ENCODE measurements at regions not wholly inside any gene's neighbourhood (a gene's known extent, or its start where the extent isn't known, plus 50 kb on each side); places are given as distances from the start of the nearest gene placed in this dataset.

GRCh38 chr6:142570221-142570671 is 268.4 kb downstream of the ADGRG6 start:
- TF ChIP-seq ZNF514 (tag by site-specific recombination; IDR thresholded peaks at IDR 0.05) = no peak
- TF ChIP-seq ZNF274 (IDR thresholded peaks at IDR 0.05; ENCODE audit: low read length) = no peak
- no peak for TF ChIP-seq ZNF274 (tag by site-specific recombination; IDR thresholded peaks at IDR 0.05; ENCODE audit: borderline replicate concordance)

Data from HEK293 (cell line).